HFFc6 (cell line): ENCODE measurements at regions not wholly inside any gene's neighbourhood (a gene's known extent, or its start where the extent isn't known, plus 50 kb on each side); places are given as distances from the start of the nearest gene placed in this dataset.

Source experiments
- DNase-seq: peaks from one replicate; pipeline ENCODE4 v3.0.0-alpha.2; 2018
- H3K27ac Mint-ChIP-seq: 2 replicates; pipeline ENCODE4 v1.8.0; 2020; ENCODE audit warnings: mild to moderate bottlenecking, mixed read lengths
- H3K27me3 Mint-ChIP-seq: 2 replicates; pipeline ENCODE4 v1.8.0; 2021; ENCODE audit warnings: mild to moderate bottlenecking, moderate library complexity, mixed read lengths; ENCODE audit not compliant: insufficient read depth
- H3K36me3 Mint-ChIP-seq: 2 replicates; pipeline ENCODE4 v1.8.0; 2021; ENCODE audit warnings: low read depth, mixed read lengths
- H3K4me1 Mint-ChIP-seq: 2 replicates; pipeline ENCODE4 v1.8.0; 2020; ENCODE audit warnings: low read depth, mixed read lengths
- H3K4me3 Mint-ChIP-seq: 2 replicates; pipeline ENCODE4 v1.8.0; 2020; ENCODE audit warnings: mild to moderate bottlenecking, moderate library complexity, mixed read lengths
- H3K9me3 Mint-ChIP-seq: 2 replicates; pipeline ENCODE4 v1.8.0; 2020; ENCODE audit warnings: mild to moderate bottlenecking, mixed read lengths
- CTCF ChIP-seq: fragments of 200-600 bp; sonication (generic); IDR thresholded peaks from 2 replicates; pipeline ENCODE4 v1.5.0; 2021; ENCODE audit warnings: antibody characterized with exemption, mild to moderate bottlenecking

- Mint-ChIP-seq H3K27me3 (no peaks in the 10 kb centered on the region), H3K4me3 (no peak overlapping the region), H3K9me3 (peaks cover 29% of the 10 kb centered on the region), H3K27ac (no peak overlapping the region), H3K36me3 (peaks cover 5% of the 10 kb centered on the region; the same call in 1 of the 2 replicates), H3K4me1 (no peaks in the 10 kb centered on the region)
- DNase-seq: no peak
- TF ChIP-seq CTCF: no peak
Measured at GRCh38 chr2:5412001-5412400, 280.2 kb upstream of the SOX11 start.

- Mint-ChIP-seq H3K4me1 (no peaks in the 10 kb centered on the region), H3K36me3 (no peaks in the 10 kb centered on the region), H3K27ac (no peak overlapping the region), H3K9me3 (peaks cover 44% of the 10 kb centered on the region), H3K4me3 (no peak overlapping the region), H3K27me3 (no peaks in the 10 kb centered on the region)
- no peak for DNase-seq
- TF ChIP-seq CTCF: no peak
Measured at GRCh38 chr2:5433855-5434254, 258.3 kb upstream of the SOX11 start.

GRCh38 chr2:5437375-5437774, 254.8 kb upstream of the SOX11 start:
- DNase-seq: no peak
- Mint-ChIP-seq H3K27me3 (no peaks in the 10 kb centered on the region), H3K36me3 (no peaks in the 10 kb centered on the region; the same call in 1 of the 2 replicates), H3K9me3 (peaks cover 50% of the 10 kb centered on the region), H3K4me1 (no peaks in the 10 kb centered on the region), H3K27ac (no peak overlapping the region), H3K4me3 (no peak overlapping the region)
- no peak for TF ChIP-seq CTCF

GRCh38 chr2:5440174-5440573, 252.0 kb upstream of the SOX11 start:
- DNase-seq: no peak
- no peak for TF ChIP-seq CTCF
- H3K36me3 Mint-ChIP-seq: no peaks in the 10 kb centered on the region; the same call in 1 of the 2 replicates
- H3K4me3 Mint-ChIP-seq: no peak overlapping the region
- no peaks in the 10 kb centered on the region for H3K4me1 Mint-ChIP-seq
- H3K27ac Mint-ChIP-seq: no peak overlapping the region
- peaks cover 56% of the 10 kb centered on the region for H3K9me3 Mint-ChIP-seq
- no peaks in the 10 kb centered on the region for H3K27me3 Mint-ChIP-seq

GRCh38 chr2:5442736-5443135, 249.4 kb upstream of the SOX11 start:
- Mint-ChIP-seq H3K27ac (no peak overlapping the region), H3K36me3 (no peaks in the 10 kb centered on the region; the same call in 1 of the 2 replicates), H3K27me3 (no peaks in the 10 kb centered on the region), H3K4me1 (no peaks in the 10 kb centered on the region), H3K9me3 (peaks cover 54% of the 10 kb centered on the region), H3K4me3 (no peak overlapping the region)
- TF ChIP-seq CTCF: no peak
- DNase-seq: no peak

GRCh38 chr2:5444168-5444567, 248.0 kb upstream of the SOX11 start:
- no peak overlapping the region for H3K4me3 Mint-ChIP-seq
- TF ChIP-seq CTCF: no peak
- H3K36me3 Mint-ChIP-seq: no peaks in the 10 kb centered on the region; the same call in 1 of the 2 replicates

More at GRCh38 chr2:5444168-5444567, 248.0 kb upstream of the SOX11 start:
- H3K27ac Mint-ChIP-seq: no peak overlapping the region
- H3K27me3 Mint-ChIP-seq: no peaks in the 10 kb centered on the region
- H3K4me1 Mint-ChIP-seq: no peaks in the 10 kb centered on the region
- no peak for DNase-seq
- H3K9me3 Mint-ChIP-seq: peaks cover 45% of the 10 kb centered on the region
